Esophagus squamous epithelium (tissue), 4 donors: ENCODE measurements at regions not wholly inside any gene's neighbourhood (a gene's known extent, or its start where the extent isn't known, plus 50 kb on each side); places are given as distances from the start of the nearest gene placed in this dataset.

Experiments used
- CTCF ChIP-seq, 6 experiments: fragments of 450-650 bp in 4 of 6; fragments of 200-600 bp in 2 of 6; sonication (generic) in 2 of 6; IDR thresholded peaks; one replicate each; pipeline ENCODE4 v1.5.1; 2016 to 2019; ENCODE audit warnings: antibody characterized with exemption in 6 of 6, mild to moderate bottlenecking in 4 of 6, moderate library complexity in 4 of 6
- POLR2A ChIP-seq, 4 donors: fragments of 450-650 bp; IDR thresholded peaks; one replicate each; pipeline ENCODE4 v1.6.1; 2017; ENCODE audit warnings: antibody characterized with exemption in 4 of 4, mild to moderate bottlenecking in 4 of 4, moderate library complexity in 3 of 4

- no peak for TF ChIP-seq CTCF (IDR thresholded peaks at IDR 0.05)
- no peak for TF ChIP-seq POLR2A (IDR thresholded peaks at IDR 0.05)
Measured at GRCh38 chr10:118950997-118951637, 78.4 kb upstream of the NANOS1 start.
